Mucosa of descending colon (tissue), 3 donors: ENCODE measurements at regions not wholly inside any gene's neighbourhood (a gene's known extent, or its start where the extent isn't known, plus 50 kb on each side); places are given as distances from the start of the nearest gene placed in this dataset.

Experiments used
- ATAC-seq: fragments of 200-7000 bp; cut with Tn5 transposase; one replicate; pipeline ENCODE4 v1.9.1; 2020; ENCODE audit warnings: mild to moderate bottlenecking, moderate library complexity
- DNase-seq, 3 donors: peaks; one replicate each; pipeline ENCODE4 v3.0.0-alpha.2; 2020
- H3K36me3 ChIP-seq: fragments of 200-600 bp; one replicate; pipeline ENCODE4 v1.8.0; 2021; ENCODE audit warnings: low read depth, mild to moderate bottlenecking
- H3K4me1 ChIP-seq: fragments of 200-600 bp; one replicate; pipeline ENCODE4 v1.8.0; 2021; ENCODE audit warnings: low read depth, mild to moderate bottlenecking
- H3K4me3 ChIP-seq: fragments of 200-600 bp; one replicate; pipeline ENCODE4 v1.8.0; 2021; ENCODE audit warnings: mild to moderate bottlenecking
- H3K9me3 ChIP-seq: fragments of 200-600 bp; one replicate; pipeline ENCODE4 v1.8.0; 2021; ENCODE audit warnings: mild to moderate bottlenecking
- intact Hi-C, 2 donors: fragments of 100-400 bp; cut with DNase I in 1 of 2; cut with micrococcal nuclease in 1 of 2; formaldehyde crosslinking; loops; one replicate each; pipeline versions ENCODE4 v1.11.0 to v1.11.1; 2022; cut with DNase I, micrococcal nuclease
- TF ChIP-seq, protein P1 (sequence below): fragments of 200-600 bp; IDR thresholded peaks from one replicate; pipeline ENCODE4 v1.8.0; 2022; ENCODE audit warnings: antibody characterized with exemption, mild to moderate bottlenecking
- donor health status: DM: no; HTN: no; CAD: no; lungs with moderate emphysema.
- donor health status: DM: no; HTN: no; CAD: no.
- donor health status: DM: no; HTN: yes; CAD: no.

- H3K36me3 ChIP-seq, result no peaks in the 10 kb centered on the region
- no peak for ATAC-seq
- intact Hi-C loops, result no loop called here
- H3K4me1 ChIP-seq, result peaks cover 16% of the 10 kb centered on the region
- no peak for DNase-seq
- H3K9me3 ChIP-seq, result no peaks in the 10 kb centered on the region
- TF ChIP-seq, protein P1, sequence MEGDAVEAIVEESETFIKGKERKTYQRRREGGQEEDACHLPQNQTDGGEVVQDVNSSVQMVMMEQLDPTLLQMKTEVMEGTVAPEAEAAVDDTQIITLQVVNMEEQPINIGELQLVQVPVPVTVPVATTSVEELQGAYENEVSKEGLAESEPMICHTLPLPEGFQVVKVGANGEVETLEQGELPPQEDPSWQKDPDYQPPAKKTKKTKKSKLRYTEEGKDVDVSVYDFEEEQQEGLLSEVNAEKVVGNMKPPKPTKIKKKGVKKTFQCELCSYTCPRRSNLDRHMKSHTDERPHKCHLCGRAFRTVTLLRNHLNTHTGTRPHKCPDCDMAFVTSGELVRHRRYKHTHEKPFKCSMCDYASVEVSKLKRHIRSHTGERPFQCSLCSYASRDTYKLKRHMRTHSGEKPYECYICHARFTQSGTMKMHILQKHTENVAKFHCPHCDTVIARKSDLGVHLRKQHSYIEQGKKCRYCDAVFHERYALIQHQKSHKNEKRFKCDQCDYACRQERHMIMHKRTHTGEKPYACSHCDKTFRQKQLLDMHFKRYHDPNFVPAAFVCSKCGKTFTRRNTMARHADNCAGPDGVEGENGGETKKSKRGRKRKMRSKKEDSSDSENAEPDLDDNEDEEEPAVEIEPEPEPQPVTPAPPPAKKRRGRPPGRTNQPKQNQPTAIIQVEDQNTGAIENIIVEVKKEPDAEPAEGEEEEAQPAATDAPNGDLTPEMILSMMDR, result no peak
- H3K4me3 ChIP-seq, result no peak overlapping the region
Measured at GRCh38 chr15:66927201-66928077, 138.0 kb upstream of the SMAD3 start.

- Histone ChIP-seq H3K9me3 (no peaks in the 10 kb centered on the region), H3K4me1 (peaks cover 18% of the 10 kb centered on the region), H3K4me3 (no peak overlapping the region), H3K36me3 (no peaks in the 10 kb centered on the region)
- TF ChIP-seq, protein P1, result no peak
- intact Hi-C loops, result no loop called here
- ATAC-seq (no peak), DNase-seq (no peak)
Measured at GRCh38 chr15:66928101-66928500, 137.3 kb upstream of the SMAD3 start.

- TF ChIP-seq, protein P1, result no peak
- no peak for DNase-seq
- no peaks in the 10 kb centered on the region for H3K9me3 ChIP-seq
- no peak for ATAC-seq
- H3K36me3 ChIP-seq, result no peaks in the 10 kb centered on the region
- peaks cover 18% of the 10 kb centered on the region for H3K4me1 ChIP-seq
- no peak overlapping the region for H3K4me3 ChIP-seq
- intact Hi-C loops, result no loop called here
Measured at GRCh38 chr15:66928784-66929183, 136.6 kb upstream of the SMAD3 start.

DNA sequence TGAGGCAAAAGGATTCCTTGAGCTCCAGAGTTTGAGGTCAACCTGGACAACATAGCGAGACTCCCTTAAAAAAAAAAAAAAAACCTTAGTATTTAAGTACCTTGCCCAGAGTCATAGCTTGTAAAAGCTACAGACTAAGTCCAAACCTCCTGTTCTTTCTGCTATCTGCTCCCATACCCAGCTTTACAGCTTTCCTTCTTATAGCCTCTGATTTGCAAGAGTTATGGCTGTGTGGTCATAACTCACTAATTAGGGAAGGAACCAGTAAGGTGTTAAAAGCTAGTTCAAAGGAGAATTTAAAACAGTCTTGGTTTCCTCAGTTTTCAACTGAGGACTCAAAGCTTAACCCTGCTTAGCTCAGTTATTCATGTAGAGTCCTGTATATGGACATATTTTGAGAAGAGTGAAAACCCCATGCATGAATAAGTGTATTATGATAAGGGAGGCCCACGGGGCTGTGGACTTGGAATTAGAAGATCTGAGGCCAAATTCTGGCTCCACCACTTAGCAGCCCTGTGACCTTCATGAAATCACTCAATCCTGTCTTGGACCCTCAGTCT, 135.5 kb upstream of the SMAD3 start:
- DNase-seq (no peak), ATAC-seq (peak; percentile 68)
- Histone ChIP-seq H3K4me1 (peaks cover 18% of the 10 kb centered on the region), H3K9me3 (no peaks in the 10 kb centered on the region), H3K4me3 (no peak overlapping the region), H3K36me3 (no peaks in the 10 kb centered on the region)
- TF ChIP-seq, protein P1, result no peak
- intact Hi-C loops, result no loop called here

DNA sequence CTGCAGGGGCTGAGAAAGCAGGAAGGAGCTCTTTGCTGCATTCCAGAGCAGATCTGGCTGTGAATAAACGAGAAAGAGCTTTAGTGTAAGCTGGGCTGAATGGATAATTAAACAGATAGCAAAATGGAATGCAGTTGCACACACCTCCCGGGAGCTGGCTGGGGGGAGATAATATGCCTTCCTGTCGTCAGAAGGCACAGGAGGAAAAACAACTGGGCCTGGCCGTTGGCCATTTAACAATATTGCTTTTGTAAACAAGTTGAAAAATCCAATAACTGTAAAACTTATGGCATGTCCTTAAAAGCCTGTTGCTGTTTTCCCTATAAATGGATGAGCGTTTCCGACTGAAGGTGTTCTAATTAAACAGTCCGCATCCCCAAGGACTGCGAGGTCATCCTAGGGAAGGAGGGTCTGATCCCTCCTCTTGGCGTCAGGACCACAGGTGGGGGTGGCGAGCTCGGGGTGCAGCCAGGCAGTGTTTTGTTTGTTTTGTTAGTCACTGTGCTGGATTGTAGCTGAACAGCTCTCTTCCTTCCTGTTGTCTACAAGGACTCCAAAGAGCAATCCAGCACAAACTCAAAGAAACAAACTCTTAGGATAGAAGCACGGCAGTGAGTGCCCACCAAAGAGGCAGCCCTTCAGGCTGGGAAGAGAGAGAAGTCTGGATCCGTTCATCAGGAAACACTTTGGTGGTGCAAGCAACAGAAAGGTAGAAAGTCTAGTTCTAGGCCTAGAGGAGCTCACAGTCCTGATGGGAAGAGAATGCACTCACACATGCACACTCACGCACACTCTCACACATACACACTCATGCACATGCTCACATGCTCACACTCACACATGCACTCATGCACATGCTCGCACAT, 133.4 kb upstream of the SMAD3 start:
- peaks cover 18% of the 10 kb centered on the region for H3K4me1 ChIP-seq
- DNase-seq, result peak; percentile 78 to 80 (median 78)
- TF ChIP-seq, protein P1, result no peak
- H3K36me3 ChIP-seq, result no peaks in the 10 kb centered on the region
- peak; percentile 91 for ATAC-seq
- intact Hi-C loops, result no loop called here
- H3K9me3 ChIP-seq, result no peaks in the 10 kb centered on the region
- no peak overlapping the region for H3K4me3 ChIP-seq
